H1 (cell line): ENCODE measurements at regions not wholly inside any gene's neighbourhood (a gene's known extent, or its start where the extent isn't known, plus 50 kb on each side); places are given as distances from the start of the nearest gene placed in this dataset.

Experiments used
- CTCF ChIA-PET: fragments of 300-600 bp; sonication (Branson Sonifier 250); formaldehyde crosslinking; loops from one replicate; lab custom pipeline; 2021; ENCODE audit not compliant: partially characterized antibody; lab: Charles Lee
- POLR2A ChIA-PET: fragments of 300-600 bp; sonication (Branson Sonifier 250); formaldehyde crosslinking; loops from one replicate; lab custom pipeline; 2021; ENCODE audit warnings: inconsistent platforms; ENCODE audit not compliant: partially characterized antibody; lab: Charles Lee
- DNase-seq, 2 experiments: peaks; one replicate each; pipeline versions ENCODE4 v3.0.0 to v3.0.0-alpha.2; 2010 to 2022; ENCODE audit warnings: low spot score in 2 of 2, low read depth in 1 of 2, mixed read lengths in 1 of 2
- FAIRE-seq: peaks from 2 replicates; lab custom pipeline; 2011; peaks lifted over from hg19 to GRCh38; lab: Jason Lieb, UNC
- H2AFZ ChIP-seq: 2 replicates; pipeline ENCODE4 v1.8.1; 2012; ENCODE audit warnings: low read length, inconsistent platforms
- H2AK5ac ChIP-seq: 2 replicates; pipeline ENCODE4 v1.6.1; 2013; ENCODE audit warnings: low read depth, low read length
- H2BK120ac ChIP-seq: replicated peaks from 2 replicates; pipeline ENCODE3; 2013; ENCODE audit warnings: low read depth, low read length, inconsistent platforms
- H2BK12ac ChIP-seq: 2 replicates; pipeline ENCODE4 v1.6.1; 2013; ENCODE audit warnings: low read depth, low read length
- H2BK15ac ChIP-seq: 2 replicates; pipeline ENCODE4 v1.6.1; 2013; ENCODE audit warnings: low read length
- H2BK20ac ChIP-seq: 2 replicates; pipeline ENCODE4 v1.6.1; 2013; ENCODE audit warnings: low read length
- H2BK5ac ChIP-seq: 2 replicates; pipeline ENCODE4 v1.6.1; 2013; ENCODE audit warnings: low read depth, low read length
- H3K14ac ChIP-seq: 2 replicates; pipeline ENCODE4 v1.6.1; 2013; ENCODE audit warnings: inconsistent platforms; ENCODE audit not compliant: insufficient read length
- H3K18ac ChIP-seq: 2 replicates; pipeline ENCODE4 v1.6.1; 2013; ENCODE audit warnings: low read length; ENCODE audit errors: extremely low read depth
- H3K23ac ChIP-seq: 2 replicates; pipeline ENCODE4 v1.6.1; 2013; ENCODE audit warnings: inconsistent platforms; ENCODE audit not compliant: insufficient read length
- H3K23me2 ChIP-seq: 2 replicates; pipeline ENCODE4 v1.6.1; 2013; ENCODE audit warnings: low read depth, low read length
- H3K27ac ChIP-seq: 2 replicates; pipeline ENCODE4 v1.6.1; 2011; ENCODE audit warnings: low read depth, low read length, inconsistent platforms
- H3K27me3 ChIP-seq, 4 experiments: replicated peaks in 1 of 4; 1 replicate in 1 of 4; 2 replicates in 3 of 4; pipeline versions ENCODE4 v1.6.1 to v1.8.1; 2011 to 2013; ENCODE audit warnings: low read length in 3 of 4, mild to moderate bottlenecking in 3 of 4, inconsistent platforms in 2 of 4, mixed read lengths in 2 of 4, moderate library complexity in 1 of 4; ENCODE audit not compliant: control insufficient read depth in 3 of 4, insufficient read depth in 3 of 4; ENCODE audit errors: extremely low read depth in 1 of 4
- H3K36me3 ChIP-seq, 4 experiments: 2 replicates each; pipeline versions ENCODE4 v1.6.1 to v1.8.1; 2011 to 2013; ENCODE audit warnings: mild to moderate bottlenecking in 4 of 4, low read length in 3 of 4, moderate library complexity in 2 of 4, control low read depth in 1 of 4, inconsistent platforms in 1 of 4; ENCODE audit not compliant: insufficient read depth in 4 of 4, control insufficient read depth in 2 of 4
- H3K4ac ChIP-seq: replicated peaks from 2 replicates; pipeline ENCODE3; 2013; ENCODE audit warnings: low read length, low read depth, mixed read lengths, inconsistent platforms; ENCODE audit not compliant: insufficient read length
- H3K4me1 ChIP-seq, 4 experiments: replicated peaks in 1 of 4; 1 replicate in 1 of 4; 2 replicates in 3 of 4; pipeline versions ENCODE4 v1.6.1 to v1.8.1; 2011 to 2013; ENCODE audit warnings: low read length in 3 of 4, inconsistent platforms in 2 of 4, mixed read lengths in 1 of 4; ENCODE audit not compliant: insufficient read depth in 4 of 4, control insufficient read depth in 3 of 4
- H3K4me2 ChIP-seq, 2 experiments: 2 replicates each; pipeline versions ENCODE4 v1.6.1 to v1.8.1; 2011 to 2013; ENCODE audit warnings: low read depth in 2 of 2, low read length in 2 of 2, control low read depth in 1 of 2, inconsistent platforms in 1 of 2, mild to moderate bottlenecking in 1 of 2; ENCODE audit not compliant: insufficient read depth in 1 of 2
- H3K4me3 ChIP-seq, 4 experiments: fragments of 200-600, 300-600 bp in 1 of 4; sonication (generic), shearing (Covaris generic), sonication (Bioruptor Twin) in 1 of 4; 2 replicates each; pipeline versions ENCODE4 v1.5.1 to v1.8.1; 2011 to 2016; ENCODE audit warnings: low read length in 4 of 4, low read depth in 3 of 4, control low read depth in 2 of 4, inconsistent platforms in 2 of 4, mild to moderate bottlenecking in 2 of 4, mixed read lengths in 1 of 4, moderate library complexity in 1 of 4; ENCODE audit not compliant: insufficient read depth in 2 of 4; ENCODE audit errors: extremely low read depth in 1 of 4
- H3K56ac ChIP-seq: replicated peaks from 2 replicates; pipeline ENCODE3; 2013; ENCODE audit warnings: low read depth, mild to moderate bottlenecking, mixed read lengths, low read length, inconsistent platforms; ENCODE audit not compliant: insufficient read length
- H3K79me1 ChIP-seq: 2 replicates; pipeline ENCODE4 v1.6.1; 2013; ENCODE audit warnings: low read depth, low read length, control low read depth
- H3K79me2 ChIP-seq, 2 experiments: 2 replicates each; pipeline versions ENCODE4 v1.6.1 to v1.8.1; 2012 to 2013; ENCODE audit warnings: low read length in 2 of 2, mild to moderate bottlenecking in 2 of 2, inconsistent platforms in 1 of 2; ENCODE audit not compliant: insufficient read depth in 2 of 2, control insufficient read depth in 1 of 2
- H3K9ac ChIP-seq, 4 experiments: replicated peaks in 1 of 4; 1 replicate in 1 of 4; 2 replicates in 3 of 4; pipeline versions ENCODE4 v1.6.1 to v1.8.1; 2011 to 2013; ENCODE audit warnings: low read depth in 3 of 4, low read length in 3 of 4, control low read depth in 2 of 4, mild to moderate bottlenecking in 2 of 4, moderate library complexity in 2 of 4, inconsistent platforms in 1 of 4; ENCODE audit errors: extremely low read depth in 1 of 4
- H3K9me3 ChIP-seq, 2 experiments: 2 replicates each; pipeline versions ENCODE4 v1.6.1 to v1.8.1; 2012 to 2013; ENCODE audit warnings: mild to moderate bottlenecking in 2 of 2, moderate library complexity in 2 of 2, control low read depth in 1 of 2, inconsistent platforms in 1 of 2, low read depth in 1 of 2, low read length in 1 of 2, mixed read lengths in 1 of 2; ENCODE audit not compliant: insufficient read depth in 2 of 2
- H4K20me1 ChIP-seq, 2 experiments: replicated peaks in 1 of 2; 2 replicates each; pipeline versions ENCODE3 to v1.8.1; 2011 to 2013; ENCODE audit warnings: inconsistent platforms in 2 of 2, low read length in 2 of 2, mild to moderate bottlenecking in 1 of 2; ENCODE audit not compliant: insufficient read depth in 2 of 2, control insufficient read depth in 1 of 2
- H4K5ac ChIP-seq: 2 replicates; pipeline ENCODE4 v1.6.1; 2013; ENCODE audit warnings: low read length, low read depth, mixed read lengths, inconsistent platforms; ENCODE audit not compliant: insufficient read length
- H4K8ac ChIP-seq: 2 replicates; pipeline ENCODE4 v1.8.0; 2013; ENCODE audit warnings: mild to moderate bottlenecking, moderate library complexity, low read length, inconsistent platforms; ENCODE audit not compliant: insufficient read depth; ENCODE audit errors: extremely low read depth
- H4K91ac ChIP-seq: replicated peaks from 2 replicates; pipeline ENCODE3; 2013; ENCODE audit warnings: low read length, mixed read lengths, inconsistent platforms; ENCODE audit not compliant: insufficient read length
- MAX ChIP-seq: IDR thresholded peaks from 2 replicates; pipeline ENCODE4 v1.6.1; 2012; ENCODE audit warnings: inconsistent platforms
- WGBS, 2 experiments: shearing (Covaris generic) in 1 of 2; methylation state at CpG; one replicate each; pipeline versions ENCODE4 v1.1.6 to v1.1.7; 2013 to 2015; ENCODE audit warnings: low lambda C conversion rate in 2 of 2, mixed read lengths in 2 of 2, inconsistent platforms in 1 of 2, low coverage in 1 of 2, missing lambda C conversion rate in 1 of 2; ENCODE audit not compliant: insufficient replicate concordance in 2 of 2, insufficient coverage in 1 of 2, insufficient read length in 1 of 2; ENCODE audit errors: extremely low coverage in 1 of 2, missing lambda C conversion rate in 1 of 2; 5-methylcytosine and 5-hydroxymethylcytosine counted together

- ChIA-PET CTCF (interaction anchor here (1.1 kb wide), 1 partner anchor 327 kb away, joined by 3 read pairs; no protein-coding TSS in a partner anchor), POLR2A (no interaction called here)
- Histone ChIP-seq H3K4ac (no peak overlapping the region), H3K23me2 (no peaks in the 10 kb centered on the region), H3K27ac (no peak overlapping the region), H2BK5ac (no peak overlapping the region), H4K8ac (no peak overlapping the region), H3K23ac (no peak overlapping the region), H4K5ac (no peak overlapping the region), H3K4me1 (peaks cover 0 to 7% (median 2%) of the 10 kb centered on the region in 4 experiments; a peak in 2 of 7 replicates), H2BK120ac (no peak overlapping the region), H2BK20ac (0 out of 2 replicates have a peak overlapping the region, but pooled peaks have one; percentile 52), H3K27me3 (no peaks in the 10 kb centered on the region; a peak in 1 of 7 replicates), H2AK5ac (no peak overlapping the region; the same call in 1 of the 2 replicates), H2AFZ (no peak overlapping the region), H2BK12ac (no peak overlapping the region), H3K4me2 (no peak overlapping the region), H2BK15ac (no peak overlapping the region), H3K9ac (no peak overlapping the region), H4K20me1 (no peaks in the 10 kb centered on the region), H4K91ac (no peak overlapping the region), H3K9me3 (no peaks in the 10 kb centered on the region; a peak in 1 of 4 replicates), H3K18ac (no peak overlapping the region), H3K56ac (no peak overlapping the region), H3K36me3 (no peaks in the 10 kb centered on the region), H3K14ac (no peak overlapping the region), H3K79me1 (no peaks in the 10 kb centered on the region), H3K79me2 (no peaks in the 10 kb centered on the region), H3K4me3 (no peak overlapping the region)
- TF ChIP-seq MAX, result no peak
- WGBS, 2 experiments, result 96% methylated on average over 3 of the region's 3 CpGs; no CpG with 5 or more reads in 1 of the 2 experiments
- no peak for FAIRE-seq
- no peak for DNase-seq
Measured at GRCh38 chr10:58044072-58044471, 223.6 kb downstream of the IPMK start.
